BLaER1 treated with 17β-estradiol and CSF1 and Interleukin-3, amounts not matched to agents 10 nM and 100 nM (cell line): ENCODE measurements at regions not wholly inside any gene's neighbourhood (a gene's known extent, or its start where the extent isn't known, plus 50 kb on each side); places are given as distances from the start of the nearest gene placed in this dataset.
A peak's percentile ranks its signal among the peaks of the same experiment; 100 is the strongest.
"Not testable (repeated sequence)": the region's sequence is repeated elsewhere in the genome, so short reads cannot be mapped to it uniquely, and the experiment has no call there.

Experiments
- H3K27ac ChIP-seq, 11 experiments: shearing (Covaris generic); formaldehyde crosslinking; 2 replicates each; pipeline ENCODE4 v1.8.1; 2022
- H3K27me3 ChIP-seq, 11 experiments: shearing (Covaris generic); formaldehyde crosslinking; 2 replicates each; pipeline ENCODE4 v1.8.1; 2022
- H3K36me3 ChIP-seq, 11 experiments: shearing (Covaris generic); formaldehyde crosslinking; 2 replicates each; pipeline ENCODE4 v1.8.1; 2022
- H3K4me1 ChIP-seq, 10 experiments: shearing (Covaris generic); formaldehyde crosslinking; 2 replicates each; pipeline ENCODE4 v1.8.1; 2022
- H3K4me2 ChIP-seq, 11 experiments: shearing (Covaris generic); formaldehyde crosslinking; 2 replicates each; pipeline ENCODE4 v1.8.1; 2022
- H3K4me3 ChIP-seq, 10 experiments: shearing (Covaris generic); formaldehyde crosslinking; 2 replicates each; pipeline ENCODE4 v1.8.1; 2022
- H3K9ac ChIP-seq, 11 experiments: shearing (Covaris generic); formaldehyde crosslinking; 2 replicates each; pipeline ENCODE4 v1.8.1; 2022
- H3K9me3 ChIP-seq, 11 experiments: shearing (Covaris generic); formaldehyde crosslinking; replicated peaks in 1 of 11; 2 replicates each; pipeline ENCODE4 v1.8.1; 2022
- H4K20me1 ChIP-seq, 11 experiments: shearing (Covaris generic); formaldehyde crosslinking; 2 replicates each; pipeline ENCODE4 v1.8.1; 2022
- Cebpa-rat ChIP-seq, 11 experiments: shearing (Covaris generic); IDR thresholded peaks; 2 replicates each; pipeline ENCODE4 v1.8.1; 2022

DNA sequence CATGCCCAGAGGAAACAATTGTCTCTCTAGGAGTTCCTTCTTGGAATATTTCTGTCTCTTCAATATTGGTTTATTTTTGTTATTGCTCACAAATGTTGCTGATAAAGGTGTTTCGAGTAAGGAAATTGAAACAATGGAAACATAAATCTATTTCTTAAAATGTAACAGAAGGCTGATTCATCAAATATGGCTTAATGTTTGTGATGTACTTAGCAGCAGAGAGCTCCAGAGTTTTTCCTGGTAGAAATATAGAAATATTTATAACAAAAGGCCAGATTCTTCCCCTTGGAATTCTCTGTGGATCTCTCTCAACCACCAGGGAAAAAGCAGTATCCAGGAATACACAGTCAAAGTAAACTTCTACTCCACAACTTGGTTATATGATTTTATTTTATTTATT, 149.2 kb upstream of the LRIG3 start:
- no peak overlapping the region for H3K4me2 ChIP-seq
- no peak overlapping the region for H3K4me3 ChIP-seq
- no peak overlapping the region for H3K9ac ChIP-seq
- no peaks in the 10 kb centered on the region for H3K27me3 ChIP-seq
- no peaks in the 10 kb centered on the region for H4K20me1 ChIP-seq
- H3K4me1 ChIP-seq: no peaks in the 10 kb centered on the region
- no peaks in the 10 kb centered on the region for H3K36me3 ChIP-seq
- TF ChIP-seq Cebpa-rat (IDR thresholded peaks at IDR 0.05): no peak
- no peaks in the 10 kb centered on the region for H3K9me3 ChIP-seq
- no peak overlapping the region for H3K27ac ChIP-seq

DNA sequence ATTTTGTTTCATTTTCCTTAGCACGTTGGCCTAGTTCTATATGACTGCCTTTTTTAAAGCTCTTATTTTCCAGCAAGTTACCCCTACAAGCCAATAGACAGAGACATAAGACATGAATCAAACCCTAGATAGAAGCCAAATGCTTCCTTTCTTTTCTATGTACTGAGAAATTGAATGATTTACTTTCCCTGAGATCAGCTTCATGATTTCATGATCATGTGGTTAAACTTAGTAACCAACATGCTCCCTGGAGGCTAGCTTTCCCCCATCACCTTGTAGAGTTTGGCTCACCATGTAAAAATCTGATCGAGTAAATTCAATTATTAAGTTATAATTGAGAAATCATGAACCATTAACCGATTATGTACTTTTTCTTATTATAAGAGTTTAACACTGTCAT, 148.1 kb upstream of the LRIG3 start:
- H3K4me2 ChIP-seq: no peak overlapping the region
- no peaks in the 10 kb centered on the region for H4K20me1 ChIP-seq
- no peak overlapping the region for H3K4me3 ChIP-seq
- no peak for TF ChIP-seq Cebpa-rat (IDR thresholded peaks at IDR 0.05)
- no peak overlapping the region for H3K9ac ChIP-seq
- H3K36me3 ChIP-seq: no peaks in the 10 kb centered on the region
- H3K9me3 ChIP-seq: no peaks in the 10 kb centered on the region
- H3K27me3 ChIP-seq: no peaks in the 10 kb centered on the region
- no peaks in the 10 kb centered on the region for H3K4me1 ChIP-seq
- no peak overlapping the region for H3K27ac ChIP-seq

DNA sequence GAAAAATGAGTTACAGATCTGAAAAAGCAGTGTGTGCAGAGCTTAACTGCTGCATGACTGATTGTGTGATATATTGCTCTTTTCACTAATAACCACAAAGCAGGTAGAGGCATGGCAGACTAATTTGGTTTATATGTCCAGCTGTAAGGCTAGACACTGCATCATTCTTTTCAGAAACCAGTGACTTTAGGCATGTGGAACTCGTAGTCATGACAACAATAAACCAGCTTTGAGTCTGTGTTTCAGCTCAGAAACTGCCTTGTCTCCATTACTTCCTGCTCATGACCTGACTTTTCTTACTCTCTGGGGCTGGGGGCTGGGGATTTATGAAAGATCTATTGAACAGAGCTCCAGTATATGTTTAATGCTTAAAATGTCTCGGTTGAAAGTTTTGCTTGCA, 146.8 kb upstream of the LRIG3 start:
- H3K36me3 ChIP-seq: no peaks in the 10 kb centered on the region
- H3K27ac ChIP-seq: no peak overlapping the region
- H3K4me3 ChIP-seq: no peak overlapping the region
- H3K9ac ChIP-seq: no peak overlapping the region
- no peaks in the 10 kb centered on the region for H3K4me1 ChIP-seq
- no peaks in the 10 kb centered on the region for H4K20me1 ChIP-seq
- no peaks in the 10 kb centered on the region for H3K27me3 ChIP-seq
- H3K9me3 ChIP-seq: no peaks in the 10 kb centered on the region
- H3K4me2 ChIP-seq: no peak overlapping the region
- TF ChIP-seq Cebpa-rat (IDR thresholded peaks at IDR 0.05): no peak

DNA sequence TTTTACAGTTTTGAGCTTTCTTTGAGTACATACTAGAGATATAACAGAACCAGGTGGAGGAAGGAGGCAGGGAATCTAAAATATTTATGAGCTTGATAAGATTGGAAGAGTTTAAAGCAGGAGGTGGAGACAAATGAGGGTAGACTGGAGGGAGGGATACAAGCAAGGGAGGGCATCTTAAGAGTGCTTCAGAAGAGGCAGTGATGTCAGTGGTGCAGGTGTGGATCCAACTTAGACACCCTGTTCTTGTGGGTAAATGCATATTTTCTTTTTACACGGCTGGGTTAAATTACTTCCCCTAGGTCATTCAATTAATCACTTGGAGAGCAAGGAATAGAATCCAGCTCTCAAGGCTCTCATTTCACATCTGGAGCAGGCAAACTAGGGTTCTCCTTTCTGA, 146.1 kb upstream of the LRIG3 start:
- Histone ChIP-seq H3K27ac (no peak overlapping the region), H3K4me3 (no peak overlapping the region), H3K36me3 (no peaks in the 10 kb centered on the region), H3K9ac (no peak overlapping the region), H3K9me3 (no peaks in the 10 kb centered on the region), H3K4me1 (0 out of 20 replicates have a peak, but pooled peaks cover 0 to 2% (median 0%) of the 10 kb centered on the region in 10 experiments), H4K20me1 (no peaks in the 10 kb centered on the region), H3K4me2 (no peak overlapping the region), H3K27me3 (no peaks in the 10 kb centered on the region)
- TF ChIP-seq Cebpa-rat (IDR thresholded peaks at IDR 0.05): no peak

DNA sequence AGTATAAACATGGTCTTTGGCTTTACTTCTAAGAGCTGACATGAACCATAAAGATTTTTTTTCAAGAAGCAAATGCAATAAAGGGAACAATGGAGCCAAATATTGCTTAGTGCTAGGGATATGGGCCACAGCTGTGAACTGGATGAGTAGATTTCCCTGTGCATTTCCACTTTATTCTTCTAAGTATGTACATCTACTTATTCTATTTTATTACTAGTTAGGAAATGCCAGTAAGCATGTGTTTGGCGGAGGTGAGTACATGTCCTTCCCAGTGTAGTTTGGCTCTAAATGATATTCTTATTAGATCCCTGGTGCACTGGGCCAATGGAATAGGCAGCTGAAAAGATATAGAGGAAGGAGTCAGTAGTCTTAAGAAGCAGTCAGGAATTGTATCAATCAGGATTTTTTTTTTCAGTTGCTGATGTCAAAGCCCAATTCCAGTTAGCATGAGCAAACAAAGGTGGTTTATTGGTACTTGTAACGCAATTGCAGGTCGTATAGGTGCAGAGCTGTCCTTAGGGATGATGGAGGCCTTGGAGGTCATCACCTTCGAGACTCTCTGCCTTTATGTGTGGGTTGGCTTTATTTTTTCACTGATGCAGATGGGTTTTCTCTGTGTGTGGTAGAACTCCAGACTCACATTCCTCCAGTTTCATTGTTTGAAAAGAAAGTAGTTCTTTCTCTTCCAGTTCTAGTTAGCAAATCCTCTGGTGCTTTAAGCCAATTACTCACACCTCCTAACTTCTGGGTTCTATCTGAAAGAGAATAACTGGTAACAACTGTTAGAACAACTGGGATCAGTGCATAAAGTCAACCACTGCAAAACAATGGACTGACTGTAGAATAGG, 139.0 kb upstream of the LRIG3 start:
- Histone ChIP-seq H3K27me3 (no peaks in the 10 kb centered on the region), H3K9ac (no peak overlapping the region), H3K4me2 (peak overlapping the region in 2 of 11 experiments; percentile 35 to 68; a peak in 2 of 22 replicates), H4K20me1 (no peaks in the 10 kb centered on the region), H3K4me3 (no peak overlapping the region), H3K9me3 (no peaks in the 10 kb centered on the region), H3K36me3 (no peaks in the 10 kb centered on the region), H3K27ac (no peak overlapping the region), H3K4me1 (peaks cover 0 to 27% (median 0%) of the 10 kb centered on the region in 10 experiments; a peak in 5 of 20 replicates)
- no peak for TF ChIP-seq Cebpa-rat (IDR thresholded peaks at IDR 0.05)

DNA sequence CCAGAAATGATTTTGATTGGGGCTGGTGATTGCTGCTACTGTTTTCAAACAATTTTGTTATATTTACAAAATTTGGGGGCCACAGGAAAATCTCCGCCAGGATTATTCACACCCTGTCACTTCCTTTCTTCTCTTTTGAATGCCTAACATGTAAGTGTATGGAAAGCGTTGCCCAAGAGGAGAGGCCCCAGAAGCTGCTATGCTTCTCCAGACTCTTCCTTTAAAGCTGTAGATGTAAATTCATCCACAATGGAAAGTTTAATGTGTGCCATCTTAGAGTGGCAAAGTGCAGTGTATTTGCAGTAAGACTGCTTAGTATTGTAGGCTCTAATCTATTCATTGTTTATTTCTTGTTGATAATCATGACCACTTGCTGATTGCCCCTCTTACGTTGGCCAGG, 136.7 kb upstream of the LRIG3 start:
- no peak overlapping the region for H3K4me3 ChIP-seq
- H3K9ac ChIP-seq: no peak overlapping the region
- H3K36me3 ChIP-seq: no peaks in the 10 kb centered on the region
- no peaks in the 10 kb centered on the region for H3K27me3 ChIP-seq
- H4K20me1 ChIP-seq: no peaks in the 10 kb centered on the region
- H3K27ac ChIP-seq: no peak overlapping the region
- no peak overlapping the region for H3K4me2 ChIP-seq
- H3K4me1 ChIP-seq: peaks cover 0 to 27% (median 0%) of the 10 kb centered on the region in 10 experiments; a peak in 5 of 20 replicates
- no peaks in the 10 kb centered on the region for H3K9me3 ChIP-seq
- no peak for TF ChIP-seq Cebpa-rat (IDR thresholded peaks at IDR 0.05)

DNA sequence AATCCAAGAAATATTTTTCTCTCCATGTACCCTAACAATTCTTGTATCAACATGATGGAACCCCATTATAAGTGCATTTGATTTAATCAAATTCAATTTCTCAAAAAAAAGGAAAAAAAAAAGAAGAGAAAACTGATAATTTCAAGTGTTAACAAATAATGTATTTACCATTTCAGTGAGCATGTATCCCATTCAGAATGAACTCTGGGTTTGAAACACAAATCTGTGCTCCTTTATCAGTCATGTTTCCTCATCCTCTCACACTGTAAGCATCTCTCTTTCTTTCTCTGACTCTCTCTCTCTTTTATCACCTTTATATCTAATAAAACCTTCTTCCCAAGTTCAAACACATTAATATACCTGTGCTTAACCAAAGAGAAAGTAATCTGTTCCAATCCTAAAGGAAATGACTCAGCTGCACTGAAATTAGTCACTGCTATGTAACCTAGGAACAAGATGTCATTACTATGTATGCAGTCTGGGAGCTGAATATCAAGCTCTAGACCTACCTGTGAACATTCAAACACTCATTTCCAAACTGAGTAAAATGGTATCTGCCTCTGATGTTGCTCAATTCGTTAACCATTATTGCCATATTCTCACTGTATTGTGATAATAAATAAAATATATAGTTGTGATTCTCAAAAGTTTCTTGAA, 135.0 kb upstream of the LRIG3 start:
- H3K4me1 ChIP-seq: peaks cover 0 to 15% (median 0%) of the 10 kb centered on the region in 10 experiments; a peak in 5 of 20 replicates
- no peaks in the 10 kb centered on the region for H4K20me1 ChIP-seq
- no peaks in the 10 kb centered on the region for H3K27me3 ChIP-seq
- no peak overlapping the region for H3K4me2 ChIP-seq
- no peak overlapping the region for H3K9ac ChIP-seq
- no peaks in the 10 kb centered on the region for H3K36me3 ChIP-seq
- TF ChIP-seq Cebpa-rat (IDR thresholded peaks at IDR 0.05): no peak
- H3K4me3 ChIP-seq: no peak overlapping the region
- no peak overlapping the region for H3K27ac ChIP-seq
- no peaks in the 10 kb centered on the region for H3K9me3 ChIP-seq

DNA sequence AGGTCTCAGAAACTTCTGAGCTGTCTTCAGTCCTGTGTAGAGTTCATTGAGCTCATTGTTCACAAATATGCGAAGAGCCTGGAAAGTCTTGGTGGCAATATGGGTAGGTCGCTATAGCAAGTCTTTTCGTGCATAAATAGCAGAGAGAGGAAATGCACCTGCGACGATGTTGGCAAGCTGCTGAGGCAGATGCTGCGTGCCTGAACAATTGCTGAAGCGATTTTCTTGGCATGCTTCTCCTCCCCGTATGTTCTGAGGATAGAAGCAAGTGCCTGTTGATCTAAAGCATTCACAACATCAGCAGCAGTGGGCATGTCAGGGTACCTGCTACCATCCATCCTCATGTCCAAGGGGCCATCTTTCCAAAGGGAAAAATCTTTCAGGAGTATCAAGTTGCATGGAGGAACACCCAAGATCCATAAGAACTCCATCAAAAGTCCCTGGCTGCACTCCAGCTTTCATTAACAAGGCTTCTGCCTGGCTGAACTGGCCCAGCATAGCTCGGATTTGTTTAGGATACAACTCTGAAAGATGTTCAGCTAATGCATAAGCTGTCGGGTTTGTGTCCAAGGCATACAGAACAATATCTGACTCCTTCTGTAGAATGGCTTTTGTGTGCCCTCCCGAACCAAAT, 133.1 kb upstream of the LRIG3 start:
- H3K27ac ChIP-seq, H3K4me3 ChIP-seq, H3K9ac ChIP-seq, H3K36me3 ChIP-seq, H3K4me1 ChIP-seq, H3K9me3 ChIP-seq, H3K27me3 ChIP-seq, H4K20me1 ChIP-seq, H3K4me2 ChIP-seq: not testable (repeated sequence)

DNA sequence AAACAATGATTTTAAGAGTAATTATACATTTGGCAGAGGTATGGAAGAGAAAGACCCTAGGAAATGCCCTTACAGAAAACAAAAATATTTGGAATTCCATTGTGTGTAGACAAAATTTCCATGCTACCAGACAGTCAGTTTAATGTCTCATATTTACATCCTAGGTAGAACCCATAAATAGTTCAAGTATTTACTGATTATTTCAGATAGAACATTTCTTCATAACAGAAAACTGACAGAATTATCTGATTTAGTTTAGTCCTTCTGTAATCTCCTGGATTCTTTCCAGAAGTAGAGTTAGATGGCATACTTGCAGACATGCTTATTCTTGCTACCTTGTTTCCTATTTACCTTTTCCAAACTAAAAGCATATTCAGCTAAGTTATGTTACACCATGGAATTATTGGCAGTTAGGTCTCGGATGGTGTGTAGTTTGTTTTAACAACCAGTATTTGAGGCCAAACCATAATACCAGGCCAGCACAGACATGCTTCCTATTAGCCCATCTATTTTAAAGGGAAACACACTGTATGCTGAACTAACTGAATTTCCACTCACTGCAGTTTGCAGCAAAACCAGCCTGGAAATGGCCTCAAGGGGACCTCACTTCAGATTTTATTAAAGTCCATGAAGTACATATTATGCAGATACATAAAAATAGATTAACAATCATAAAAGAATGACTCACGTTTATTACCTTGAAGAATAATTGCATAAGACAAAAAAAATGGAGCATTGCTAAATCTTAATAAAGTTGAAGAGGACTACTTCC, 126.6 kb upstream of the LRIG3 start:
- no peaks in the 10 kb centered on the region for H3K9me3 ChIP-seq
- H3K36me3 ChIP-seq: no peaks in the 10 kb centered on the region
- H3K4me3 ChIP-seq: no peak overlapping the region
- no peaks in the 10 kb centered on the region for H4K20me1 ChIP-seq
- no peak overlapping the region for H3K4me2 ChIP-seq
- no peak for TF ChIP-seq Cebpa-rat (IDR thresholded peaks at IDR 0.05)
- H3K4me1 ChIP-seq: no peaks in the 10 kb centered on the region
- H3K9ac ChIP-seq: no peak overlapping the region
- no peaks in the 10 kb centered on the region for H3K27me3 ChIP-seq
- H3K27ac ChIP-seq: no peak overlapping the region
